Neural cell (in vitro differentiated cells): ENCODE measurements at regions not wholly inside any gene's neighbourhood (a gene's known extent, or its start where the extent isn't known, plus 50 kb on each side); places are given as distances from the start of the nearest gene placed in this dataset.
"Not testable (repeated sequence)": the region's sequence is repeated elsewhere in the genome, so short reads cannot be mapped to it uniquely, and the experiment has no call there.

Experiments
- H2AFZ ChIP-seq: fragments of 200-600, 300-800 bp; sonication (generic), shearing (Covaris generic); 2 replicates; pipeline ENCODE4 v1.6.0; 2014; ENCODE audit warnings: low read depth, mild to moderate bottlenecking, antibody characterized with exemption, low read length, moderate library complexity
- H3F3A ChIP-seq: fragments of 200-600 bp; shearing (Covaris generic); 2 replicates; pipeline ENCODE4 v1.6.1; 2016; ENCODE audit warnings: mild to moderate bottlenecking, moderate library complexity, mixed read lengths, antibody characterized with exemption, low read length; ENCODE audit not compliant: insufficient read depth, poor library complexity, severe bottlenecking
- H3K27ac ChIP-seq: fragments of 200-600, 300-800 bp; sonication (generic), shearing (Covaris generic); 2 replicates; pipeline ENCODE4 v1.5.1; 2014; ENCODE audit warnings: mild to moderate bottlenecking, low read length, moderate library complexity
- H3K27me3 ChIP-seq: fragments of 300-800, 200-600 bp; sonication (generic), shearing (Covaris generic); 2 replicates; pipeline ENCODE4 v1.6.0; 2014; ENCODE audit warnings: mild to moderate bottlenecking, low read depth, low read length, moderate library complexity; ENCODE audit not compliant: insufficient read depth
- H3K36me3 ChIP-seq: fragments of 300-800, 200-600 bp; sonication (generic), shearing (Covaris generic); 2 replicates; pipeline ENCODE4 v1.5.1; 2014; ENCODE audit warnings: mild to moderate bottlenecking, antibody characterized with exemption, low read length, moderate library complexity; ENCODE audit not compliant: insufficient read depth
- H3K4me2 ChIP-seq: fragments of 300-800, 200-600 bp; sonication (generic), shearing (Covaris generic); 2 replicates; pipeline ENCODE4 v1.6.0; 2014; ENCODE audit warnings: mild to moderate bottlenecking, low read length
- H3K4me3 ChIP-seq: fragments of 300-800, 200-600 bp; sonication (generic), shearing (Covaris generic); 2 replicates; pipeline ENCODE4 v1.5.1; 2014; ENCODE audit warnings: mild to moderate bottlenecking, low read length, moderate library complexity
- H3K79me2 ChIP-seq: fragments of 200-600 bp; shearing (Covaris generic); replicated peaks from 2 replicates; pipeline ENCODE4 v1.6.0; 2014; ENCODE audit warnings: mild to moderate bottlenecking, low read length, moderate library complexity; ENCODE audit not compliant: insufficient read depth
- H3K9ac ChIP-seq: fragments of 300-800, 200-600 bp; sonication (generic), shearing (Covaris generic); 2 replicates; pipeline ENCODE4 v1.6.1; 2016; ENCODE audit warnings: mild to moderate bottlenecking, low read length, mixed read lengths
- H3K9me2 ChIP-seq: fragments of 200-600 bp; shearing (Covaris generic); 2 replicates; pipeline ENCODE4 v1.6.1; 2016; ENCODE audit warnings: mild to moderate bottlenecking, low read length, mixed read lengths; ENCODE audit not compliant: insufficient read depth
- H3K9me3 ChIP-seq: fragments of 200-600, 300-800 bp; sonication (generic), shearing (Covaris generic); 2 replicates; pipeline ENCODE4 v1.6.1; 2016; ENCODE audit warnings: mild to moderate bottlenecking, mixed run types, low read length, moderate library complexity, mixed read lengths
- H4K20me1 ChIP-seq: fragments of 200-600 bp; shearing (Covaris generic); 2 replicates; pipeline ENCODE4 v1.6.1; 2016; ENCODE audit warnings: mild to moderate bottlenecking, mixed run types; ENCODE audit not compliant: insufficient read depth
- CTCF ChIP-seq: fragments of 450-650 bp; IDR thresholded peaks from 2 replicates; pipeline ENCODE4 v1.5.1; 2014; ENCODE audit warnings: antibody characterized with exemption, mild to moderate bottlenecking, moderate library complexity; ENCODE audit not compliant: poor library complexity, severe bottlenecking
- EP300 ChIP-seq: fragments of 450-650 bp; conservative IDR thresholded peaks from 2 replicates; pipeline ENCODE4 v1.6.1; 2014; ENCODE audit warnings: antibody characterized with exemption, mild to moderate bottlenecking, moderate library complexity; ENCODE audit not compliant: poor library complexity, severe bottlenecking
- EZH2 ChIP-seq: fragments of 200-600, 300-800 bp; shearing (Covaris generic), sonication (generic); IDR thresholded peaks from 2 replicates; pipeline ENCODE4 v1.6.1; 2014; ENCODE audit warnings: antibody characterized with exemption, low read length, borderline replicate concordance, mild to moderate bottlenecking; ENCODE audit not compliant: insufficient read depth, poor library complexity, severe bottlenecking
- MXI1 ChIP-seq: fragments of 450-650 bp; conservative IDR thresholded peaks from 2 replicates; pipeline ENCODE4 v1.6.1; 2014; ENCODE audit warnings: antibody characterized with exemption, mild to moderate bottlenecking; ENCODE audit not compliant: poor library complexity, severe bottlenecking
- POLR2AphosphoS5 ChIP-seq: IDR thresholded peaks from 2 replicates; pipeline ENCODE4 v1.6.1; 2012
- RAD21 ChIP-seq: fragments of 450-650 bp; conservative IDR thresholded peaks from 2 replicates; pipeline ENCODE4 v1.6.1; 2014; ENCODE audit warnings: antibody characterized with exemption, mild to moderate bottlenecking, moderate library complexity
- REST ChIP-seq: IDR thresholded peaks from 2 replicates; pipeline ENCODE4 v1.6.1; 2012; ENCODE audit warnings: borderline replicate concordance
- SMC3 ChIP-seq: fragments of 450-650 bp; conservative IDR thresholded peaks from 2 replicates; pipeline ENCODE4 v1.6.1; 2014; ENCODE audit warnings: antibody characterized with exemption, mild to moderate bottlenecking, moderate library complexity; ENCODE audit not compliant: poor library complexity
- TAF1 ChIP-seq: IDR thresholded peaks from 2 replicates; pipeline ENCODE4 v1.6.1; 2012; ENCODE audit warnings: low read depth

DNA sequence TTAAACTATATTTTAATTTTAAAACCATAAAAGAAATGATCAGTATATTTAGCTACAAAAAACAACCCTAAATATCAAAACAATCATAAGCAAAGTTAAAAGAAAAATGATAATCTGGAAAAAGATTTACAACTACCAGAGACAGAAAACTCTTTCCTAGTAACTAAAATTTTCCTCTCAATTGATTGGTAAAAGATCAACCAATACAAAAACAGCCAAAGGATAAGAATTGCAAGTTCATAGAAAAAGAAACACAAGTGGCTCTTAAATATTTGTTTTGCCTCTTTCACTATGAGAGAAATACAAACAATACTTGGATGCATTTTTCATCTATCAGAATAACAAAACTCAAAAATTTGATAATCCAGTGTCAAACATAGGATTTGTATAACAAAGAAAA lies 101.8 kb upstream of the ZC3H15 start:
- no peak for TF ChIP-seq POLR2AphosphoS5
- no peaks in the 10 kb centered on the region for H3K9me2 ChIP-seq

GRCh38 chr2:186385638-186386201 lies 100.3 kb upstream of the ZC3H15 start:
- not testable (repeated sequence) for H3K79me2 ChIP-seq, H3K27me3 ChIP-seq, H3K9ac ChIP-seq, H2AFZ ChIP-seq, H3K4me3 ChIP-seq, H3K27ac ChIP-seq, H3K36me3 ChIP-seq, H4K20me1 ChIP-seq, H3K9me2 ChIP-seq, H3K9me3 ChIP-seq, H3F3A ChIP-seq, H3K4me2 ChIP-seq

More for the DNA sequence above, 101.8 kb upstream of the ZC3H15 start:
- Histone ChIP-seq H3K9ac (no peak overlapping the region), H3K9me3 (no peaks in the 10 kb centered on the region), H3K36me3 (no peaks in the 10 kb centered on the region), H3K79me2 (no peaks in the 10 kb centered on the region), H3K27me3 (no peaks in the 10 kb centered on the region), H3K4me2 (no peak overlapping the region), H4K20me1 (no peaks in the 10 kb centered on the region), H2AFZ (no peak overlapping the region), H3F3A (no peaks in the 10 kb centered on the region), H3K4me3 (no peak overlapping the region), H3K27ac (no peak overlapping the region)

DNA sequence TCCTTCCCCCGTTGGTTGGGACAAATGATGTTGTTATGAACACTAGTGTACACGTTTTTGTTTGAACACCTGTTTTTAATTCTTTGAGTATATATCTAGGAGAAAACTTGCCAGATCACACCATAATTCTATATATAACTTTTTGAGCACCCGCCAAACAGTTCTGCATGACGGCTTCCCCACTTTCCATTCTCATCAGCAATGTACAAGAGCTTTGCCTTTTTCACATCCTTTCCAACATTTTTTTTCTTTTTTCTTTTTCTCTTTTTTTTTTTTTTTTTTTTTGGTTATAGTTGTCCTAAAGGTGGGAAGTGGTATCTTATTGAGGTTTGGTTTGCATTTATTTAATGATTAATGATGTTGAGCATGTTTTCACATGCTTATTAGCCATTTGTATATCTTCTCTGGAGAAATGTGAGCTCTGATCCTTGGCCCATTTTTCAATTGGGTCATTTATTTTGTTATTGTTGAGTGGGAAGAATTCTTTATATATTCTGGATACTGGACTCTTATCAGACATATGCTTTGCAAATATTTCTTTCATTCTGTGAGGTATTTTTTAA lies 86.9 kb upstream of the ZC3H15 start:
- no peaks in the 10 kb centered on the region for H3K9me2 ChIP-seq
- no peaks in the 10 kb centered on the region for H3F3A ChIP-seq
- H3K4me2 ChIP-seq = no peak overlapping the region
- H3K9me3 ChIP-seq = no peaks in the 10 kb centered on the region
- H3K79me2 ChIP-seq = no peaks in the 10 kb centered on the region
- no peak overlapping the region for H3K9ac ChIP-seq
- H3K36me3 ChIP-seq = no peaks in the 10 kb centered on the region
- no peaks in the 10 kb centered on the region for H3K27me3 ChIP-seq
- TF ChIP-seq RAD21 = no peak
- no peak for TF ChIP-seq POLR2AphosphoS5
- TF ChIP-seq TAF1 = no peak
- TF ChIP-seq SMC3 = no peak
- no peak for TF ChIP-seq REST
- no peak for TF ChIP-seq CTCF
- TF ChIP-seq MXI1 = no peak
- no peak for TF ChIP-seq EZH2
- TF ChIP-seq EP300 = no peak
- H4K20me1 ChIP-seq = no peaks in the 10 kb centered on the region
- H3K4me3 ChIP-seq = no peak overlapping the region
- H3K27ac ChIP-seq = no peak overlapping the region
- no peak overlapping the region for H2AFZ ChIP-seq
